NCI-H2171 treated with DMSO at 0.1 percent for 48 hours (cell line): ENCODE measurements at regions not wholly inside any gene's neighbourhood (a gene's known extent, or its start where the extent isn't known, plus 50 kb on each side); places are given as distances from the start of the nearest gene placed in this dataset.
"Not testable (repeated sequence)": the region's sequence is repeated elsewhere in the genome, so short reads cannot be mapped to it uniquely, and the experiment has no call there.

Source experiments
- DNase-seq: peaks from one replicate; lab custom pipeline; 2025; lab: John Stamatoyannopoulos, UW

DNA sequence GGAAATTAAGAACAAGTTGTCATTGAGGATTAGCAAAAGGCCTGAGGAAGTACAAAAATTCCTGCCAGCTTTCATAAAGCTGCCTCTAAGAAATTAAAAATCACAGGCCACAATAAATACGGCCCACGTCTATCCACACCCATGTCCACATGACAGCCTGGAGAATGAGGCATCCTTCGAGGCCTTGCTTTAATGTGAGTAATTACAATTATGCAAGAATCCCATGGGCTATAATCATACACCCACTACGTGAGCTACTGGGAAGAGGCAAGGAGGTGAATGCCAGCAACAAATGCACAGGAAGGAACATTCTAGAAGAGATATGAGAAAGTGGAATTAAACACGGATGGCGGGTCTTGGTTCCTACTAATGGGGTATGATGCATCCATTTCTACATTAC lies 65.4 kb upstream of the ZFHX3 start:
- DNase-seq: no peak

DNA sequence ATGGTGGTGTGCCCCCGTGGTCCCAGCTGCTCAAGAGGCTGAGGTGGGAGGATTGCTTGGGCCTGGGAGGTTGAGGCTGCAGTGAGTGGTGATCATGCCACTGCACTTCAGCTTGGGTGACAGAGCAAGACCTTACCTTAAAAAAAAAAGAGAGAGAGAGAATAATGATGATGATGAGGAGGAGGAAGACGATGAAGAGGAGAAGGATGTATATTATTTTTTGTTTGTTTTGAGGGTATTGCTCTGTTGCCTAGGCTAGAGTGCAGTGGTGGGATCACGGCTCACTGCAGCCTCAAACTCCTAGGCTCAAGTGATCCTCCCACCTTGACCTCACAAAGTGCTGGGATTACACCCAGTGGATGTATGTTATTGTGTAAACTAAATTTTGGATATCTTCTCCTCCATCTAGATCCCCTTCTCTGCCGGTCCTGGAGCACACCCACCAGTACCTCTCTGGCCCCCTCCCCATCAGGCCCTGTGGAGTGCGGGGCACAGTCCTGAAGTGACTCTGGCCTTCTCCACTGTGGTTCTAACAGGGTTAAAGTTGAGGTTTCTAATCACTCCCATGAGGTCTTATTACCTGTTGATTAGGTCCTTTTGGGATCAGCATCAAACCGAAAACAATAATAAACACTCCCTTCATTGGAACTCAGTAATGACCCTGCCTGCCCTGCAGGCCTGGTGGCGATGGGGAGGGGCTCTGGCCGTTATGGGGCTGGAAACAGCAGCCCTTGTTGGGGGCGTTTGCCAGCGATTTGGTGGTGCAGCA lies 60.5 kb upstream of the ZFHX3 start:
- DNase-seq: no peak

DNA sequence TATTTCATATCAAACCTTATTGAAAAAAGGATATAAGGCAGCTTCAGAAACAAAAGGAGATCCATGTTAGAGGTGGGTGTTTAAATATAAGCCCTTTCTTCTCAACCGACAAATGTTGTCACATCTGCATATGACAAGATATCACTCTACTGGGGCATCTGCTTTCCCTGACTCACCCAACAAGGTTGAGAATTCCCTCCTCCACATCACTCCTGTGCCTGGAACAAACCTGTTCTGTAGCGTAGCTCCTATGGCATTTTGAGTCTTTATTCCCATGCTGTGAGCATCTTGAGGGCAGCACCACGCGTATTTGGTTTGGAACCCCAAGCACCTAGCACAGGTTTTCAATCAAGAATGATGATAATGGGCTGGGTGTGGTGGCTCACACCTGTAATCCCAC lies 59.4 kb upstream of the ZFHX3 start:
- DNase-seq: no peak

DNA sequence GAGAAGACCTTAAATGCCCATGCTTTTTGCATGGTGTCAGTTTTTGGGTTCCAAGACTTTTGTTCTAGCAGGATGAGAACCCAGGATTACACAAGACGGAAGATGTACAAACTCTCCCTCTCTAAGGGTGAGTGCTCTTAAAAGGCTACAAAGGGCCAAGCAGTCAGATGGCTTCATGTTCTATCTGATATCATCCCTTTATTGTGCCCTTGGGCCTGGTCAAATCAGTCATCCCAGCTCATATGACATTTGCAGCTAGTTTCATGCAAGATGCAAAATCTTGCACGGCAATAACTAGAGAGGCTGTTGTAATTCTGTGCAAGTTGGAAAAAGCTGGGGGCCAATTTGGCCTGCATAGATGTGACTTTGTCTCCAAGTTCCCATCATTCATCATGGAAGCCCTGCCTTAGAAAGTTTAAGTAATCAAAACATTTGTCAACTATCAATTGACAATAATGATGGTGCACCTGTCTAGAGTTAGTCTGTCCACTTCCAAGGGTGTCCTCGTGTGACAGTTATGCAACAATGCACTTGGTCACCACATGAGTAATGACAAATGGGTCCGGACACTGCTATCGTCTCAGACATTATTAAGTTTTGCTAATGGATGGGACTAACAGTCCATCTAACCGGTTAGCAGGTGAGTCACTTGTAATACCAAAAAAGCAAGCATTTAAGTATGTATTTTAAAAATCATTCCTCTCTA lies 58.6 kb upstream of the ZFHX3 start:
- DNase-seq: no peak

DNA sequence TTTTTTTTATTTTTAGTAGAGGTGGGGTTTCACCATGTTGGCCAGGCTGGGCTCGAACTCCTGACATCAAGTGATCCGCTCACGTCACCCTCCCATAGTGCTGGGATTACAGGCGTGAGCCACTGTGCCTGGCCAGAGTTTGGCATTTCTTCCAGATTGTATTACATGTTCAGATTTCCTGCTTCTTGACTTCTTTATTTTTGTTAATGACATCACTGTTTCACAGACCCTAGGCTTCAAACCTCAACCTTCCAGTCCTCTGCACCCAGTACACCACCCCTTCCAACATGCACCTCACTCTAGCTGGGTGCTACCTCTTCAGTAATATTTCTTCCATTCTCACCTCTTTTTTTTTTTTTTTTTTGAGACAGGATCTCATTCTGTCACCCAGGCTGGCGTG lies 53.6 kb upstream of the ZFHX3 start:
- no peak for DNase-seq

DNA sequence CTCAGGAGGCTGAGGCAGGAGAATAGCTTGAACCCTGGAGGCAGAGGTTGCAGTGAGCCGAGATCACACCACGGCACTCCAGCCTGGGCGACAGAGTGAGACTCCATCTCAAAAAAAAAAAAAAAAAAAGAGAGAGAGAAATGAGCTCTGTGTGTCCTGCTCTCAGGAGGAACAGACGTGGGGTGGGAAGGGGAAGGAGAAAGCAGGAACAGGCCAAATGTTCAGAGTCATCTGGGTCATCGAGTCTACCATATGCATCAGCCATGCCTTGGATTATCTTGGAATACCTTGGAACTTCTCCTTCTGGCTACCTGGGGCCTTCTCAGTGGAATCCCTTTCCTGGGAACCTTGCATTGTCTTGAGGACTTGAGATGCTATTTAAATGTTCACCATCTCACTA lies 51.7 kb upstream of the ZFHX3 start:
- DNase-seq: not testable (repeated sequence)
